PC-3 (cell line): ENCODE measurements at regions not wholly inside any gene's neighbourhood (a gene's known extent, or its start where the extent isn't known, plus 50 kb on each side); places are given as distances from the start of the nearest gene placed in this dataset.
"Not testable (repeated sequence)": the region's sequence is repeated elsewhere in the genome, so short reads cannot be mapped to it uniquely, and the experiment has no call there.

ENCODE experiments used
- ATAC-seq: fragments of 200-7000 bp; cut with Tn5 transposase; 2 replicates; pipeline ENCODE4 v1.9.1; 2020; ENCODE audit warnings: mild to moderate bottlenecking, moderate library complexity
- BruUV-seq: library from RNA; stranded (reverse); fragments of 400-500 nt; replicated peaks from 2 replicates; lab custom pipeline; 2021; lab: Mats Ljungman, UMichigan
- CTCF ChIA-PET: fragments of 300-600 bp; sonication (Branson Sonifier 250); formaldehyde crosslinking; loops from one replicate; lab custom pipeline; 2022; ENCODE audit warnings: antibody characterized with exemption; lab: Charles Lee
- POLR2A ChIA-PET: fragments of 300-600 bp; sonication (Branson Sonifier 250); formaldehyde crosslinking; loops from one replicate; lab custom pipeline; 2022; ENCODE audit warnings: antibody characterized with exemption; ENCODE audit not compliant: unreplicated experiment; lab: Charles Lee
- DNase-seq: peaks from one replicate; pipeline ENCODE4 v3.0.0-alpha.2; 2015
- H2AFZ ChIP-seq: fragments of 300-600 bp; sonication (generic); 2 replicates; pipeline ENCODE4 v1.6.0; 2016; ENCODE audit warnings: antibody characterized with exemption, low read length
- H3F3A ChIP-seq: fragments of 300-600 bp; sonication (generic); one replicate; pipeline ENCODE4 v1.6.0; 2017; ENCODE audit warnings: antibody characterized with exemption, low read length, control low read depth, mild to moderate bottlenecking; ENCODE audit not compliant: unreplicated experiment
- H3K27ac ChIP-seq: fragments of 300-600 bp; sonication (generic); 2 replicates; pipeline ENCODE4 v1.5.1; 2016; ENCODE audit warnings: mild to moderate bottlenecking, low read length
- H3K27me3 ChIP-seq: fragments of 300-600 bp; sonication (generic); 2 replicates; pipeline ENCODE4 v1.6.1; 2016; ENCODE audit warnings: low read length, mixed read lengths
- H3K36me3 ChIP-seq: fragments of 300-600 bp; sonication (generic); 2 replicates; pipeline ENCODE4 v1.6.1; 2016; ENCODE audit warnings: low read depth, mixed run types, low read length, mixed read lengths
- H3K4me1 ChIP-seq: fragments of 300-600 bp; sonication (generic); 2 replicates; pipeline ENCODE4 v1.5.1; 2016; ENCODE audit warnings: low read length; ENCODE audit not compliant: insufficient read depth
- H3K4me2 ChIP-seq: fragments of 300-600 bp; sonication (generic); 2 replicates; pipeline ENCODE4 v1.6.0; 2016; ENCODE audit warnings: low read length
- H3K4me3 ChIP-seq: fragments of 300-600 bp; sonication (generic); 2 replicates; pipeline ENCODE4 v1.5.1; 2016; ENCODE audit warnings: mild to moderate bottlenecking, low read length, mixed read lengths
- H3K79me2 ChIP-seq: fragments of 300-600 bp; sonication (generic); 2 replicates; pipeline ENCODE4 v1.6.1; 2017; ENCODE audit warnings: low read length, mixed read lengths
- H3K9ac ChIP-seq: fragments of 300-600 bp; sonication (generic); 2 replicates; pipeline ENCODE4 v1.6.0; 2016; ENCODE audit warnings: mild to moderate bottlenecking, low read length
- H3K9me2 ChIP-seq: fragments of 300-600 bp; sonication (generic); replicated peaks from 2 replicates; pipeline ENCODE4 v1.6.1; 2016; ENCODE audit warnings: mixed run types, low read length, mixed read lengths
- H3K9me3 ChIP-seq: fragments of 300-600 bp; sonication (generic); 2 replicates; pipeline ENCODE4 v1.6.1; 2016; ENCODE audit warnings: low read length, mixed read lengths
- H4K20me1 ChIP-seq: fragments of 300-600 bp; sonication (generic); 2 replicates; pipeline ENCODE4 v1.6.1; 2016; ENCODE audit warnings: low read length, mixed read lengths
- CTCF ChIP-seq: fragments of 300-600 bp; sonication (generic); conservative IDR thresholded peaks from 2 replicates; pipeline ENCODE4 v1.5.1; 2017; ENCODE audit warnings: antibody characterized with exemption, low read depth, mild to moderate bottlenecking, low read length
- EZH2 ChIP-seq: fragments of 300-600 bp; sonication (generic); IDR thresholded peaks from one replicate; pipeline ENCODE4 v1.6.1; 2017; ENCODE audit warnings: antibody characterized with exemption, mild to moderate bottlenecking, low read length; ENCODE audit not compliant: unreplicated experiment
- EZH2phosphoT487 ChIP-seq: fragments of 300-600 bp; sonication (generic); IDR thresholded peaks from 2 replicates; pipeline ENCODE4 v1.6.1; 2018; ENCODE audit warnings: mild to moderate bottlenecking, antibody characterized with exemption, low read length, borderline replicate concordance
- intact Hi-C: fragments of 100-400 bp; cut with micrococcal nuclease; formaldehyde crosslinking; loops from 2 replicates; pipeline ENCODE4 v1.9.0; 2023

- Histone ChIP-seq H3K27ac (no peak overlapping the region), H3K4me2 (no peak overlapping the region), H3K27me3 (0 out of 2 replicates have a peak, but pooled peaks cover 3% of the 10 kb centered on the region), H4K20me1 (no peaks in the 10 kb centered on the region), H3K4me1 (no peaks in the 10 kb centered on the region), H3K4me3 (no peak overlapping the region), H3F3A (no peaks in the 10 kb centered on the region), H3K9me3 (no peaks in the 10 kb centered on the region), H3K9me2 (0 out of 2 replicates have a peak, but pooled peaks cover 2% of the 10 kb centered on the region), H3K79me2 (no peaks in the 10 kb centered on the region), H2AFZ (no peak overlapping the region), H3K9ac (no peak overlapping the region), H3K36me3 (no peaks in the 10 kb centered on the region)
- TF ChIP-seq EZH2 (no peak), EZH2phosphoT487 (no peak), CTCF (no peak)
- intact Hi-C loops: no loop called here
- no peak for ATAC-seq
- POLR2A ChIA-PET: no interaction called here
- CTCF ChIA-PET: no interaction called here
- DNase-seq: no peak
- no TSS peak for BruUV-seq
These were observed 183.2 kb upstream of the TAS2R1 start for GRCh38 chr5:9813305-9813704.

- H3K36me3 ChIP-seq, H3K27me3 ChIP-seq, H3K27ac ChIP-seq, ATAC-seq, H3K9ac ChIP-seq, intact Hi-C loops, POLR2A ChIA-PET, H3K4me3 ChIP-seq, H3K4me1 ChIP-seq, BruUV-seq, H2AFZ ChIP-seq, H3K79me2 ChIP-seq, H3K4me2 ChIP-seq, CTCF ChIA-PET, H3K9me3 ChIP-seq, DNase-seq, H4K20me1 ChIP-seq, H3F3A ChIP-seq, H3K9me2 ChIP-seq: not testable (repeated sequence)
These were observed 177.2 kb upstream of the TAS2R1 start for GRCh38 chr5:9807366-9807765.

GRCh38 chr5:9801908-9802307 is 171.8 kb upstream of the TAS2R1 start:
- Histone ChIP-seq H3K4me2 (no peak overlapping the region), H3K9ac (no peak overlapping the region), H3K9me2 (no peaks in the 10 kb centered on the region), H3K27me3 (no peaks in the 10 kb centered on the region), H3K79me2 (no peaks in the 10 kb centered on the region), H4K20me1 (no peaks in the 10 kb centered on the region), H3K36me3 (no peaks in the 10 kb centered on the region), H3K4me1 (no peaks in the 10 kb centered on the region), H2AFZ (no peak overlapping the region), H3K9me3 (no peaks in the 10 kb centered on the region), H3K27ac (no peak overlapping the region), H3K4me3 (no peak overlapping the region), H3F3A (no peaks in the 10 kb centered on the region)
- 0 out of 2 replicates have a peak, but pooled peaks have one; percentile 11 for TF ChIP-seq CTCF
- no peak for TF ChIP-seq EZH2
- no peak for TF ChIP-seq EZH2phosphoT487
- POLR2A ChIA-PET: no interaction called here
- BruUV-seq: no TSS peak
- DNase-seq (no peak), ATAC-seq (no peak)
- intact Hi-C loops: no loop called here
- CTCF ChIA-PET: no interaction called here
